GM23338 (cell line): ENCODE measurements at regions not wholly inside any gene's neighbourhood (a gene's known extent, or its start where the extent isn't known, plus 50 kb on each side); places are given as distances from the start of the nearest gene placed in this dataset.

Experiments used
- ATAC-seq: fragments of 200-7000 bp; cut with Tn5 transposase; 3 replicates; pipeline ENCODE4 v1.9.1; 2020
- DNase-seq: peaks from one replicate; pipeline ENCODE4 v3.0.0-alpha.2; 2015; ENCODE audit warnings: low spot score
- H2AFZ ChIP-seq: fragments of 200-600 bp; sonication (generic); 2 replicates; pipeline ENCODE4 v1.8.0; 2016; ENCODE audit warnings: antibody characterized with exemption, mild to moderate bottlenecking, moderate library complexity
- H3F3A ChIP-seq: fragments of 200-600 bp; sonication (generic); replicated peaks from 2 replicates; pipeline ENCODE4 v1.8.0; 2017; ENCODE audit warnings: antibody characterized with exemption, mixed run types, low read depth
- H3K27ac ChIP-seq: fragments of 200-600 bp; sonication (generic); 2 replicates; pipeline ENCODE4 v1.6.1; 2016; ENCODE audit warnings: low read depth
- H3K27me3 ChIP-seq: fragments of 200-600 bp; sonication (generic); 2 replicates; pipeline ENCODE4 v1.8.0; 2016; ENCODE audit warnings: mild to moderate bottlenecking, mixed run types, moderate library complexity; ENCODE audit not compliant: insufficient read depth
- H3K36me3 ChIP-seq: fragments of 200-600 bp; sonication (generic); 2 replicates; pipeline ENCODE4 v1.8.0; 2016; ENCODE audit warnings: mild to moderate bottlenecking; ENCODE audit not compliant: insufficient read depth
- H3K4me1 ChIP-seq: fragments of 200-600 bp; sonication (generic); 2 replicates; pipeline ENCODE4 v1.8.0; 2016; ENCODE audit warnings: mild to moderate bottlenecking, moderate library complexity; ENCODE audit not compliant: insufficient read depth
- H3K4me2 ChIP-seq: fragments of 200-600 bp; sonication (generic); 2 replicates; pipeline ENCODE4 v1.7.1; 2017; ENCODE audit warnings: mixed run types
- H3K4me3 ChIP-seq: fragments of 200-600 bp; sonication (generic); 2 replicates; pipeline ENCODE4 v1.6.1; 2016; ENCODE audit warnings: mixed run types
- H3K79me2 ChIP-seq: fragments of 200-600 bp; sonication (generic); replicated peaks from 2 replicates; pipeline ENCODE4 v1.8.0; 2017; ENCODE audit warnings: mild to moderate bottlenecking; ENCODE audit not compliant: insufficient read depth
- H3K9me2 ChIP-seq: fragments of 200-600 bp; sonication (generic); 2 replicates; pipeline ENCODE4 v1.8.0; 2017; ENCODE audit not compliant: insufficient read depth
- H4K20me1 ChIP-seq: fragments of 200-600 bp; sonication (generic); replicated peaks from 2 replicates; pipeline ENCODE4 v1.8.0; 2017; ENCODE audit warnings: mild to moderate bottlenecking; ENCODE audit not compliant: insufficient read depth
- H3K27ac Mint-ChIP-seq: 2 replicates; pipeline ENCODE4 v1.8.0; 2020; ENCODE audit warnings: inconsistent platforms, mild to moderate bottlenecking, moderate library complexity, mixed read lengths
- H3K27me3 Mint-ChIP-seq: 3 replicates; pipeline ENCODE4 v1.8.0; 2022; ENCODE audit warnings: low read depth, mild to moderate bottlenecking, moderate library complexity, mixed read lengths, inconsistent platforms; ENCODE audit not compliant: insufficient read depth, poor library complexity
- H3K36me3 Mint-ChIP-seq: 3 replicates; pipeline ENCODE4 v1.8.0; 2021; ENCODE audit warnings: low read depth, mild to moderate bottlenecking, inconsistent platforms, moderate library complexity, mixed read lengths
- H3K4me1 Mint-ChIP-seq: 3 replicates; pipeline ENCODE4 v1.8.0; 2020; ENCODE audit warnings: mild to moderate bottlenecking, inconsistent platforms, mixed read lengths
- H3K4me3 Mint-ChIP-seq: 3 replicates; pipeline ENCODE4 v1.8.0; 2021; ENCODE audit warnings: moderate library complexity, mild to moderate bottlenecking, inconsistent platforms, mixed read lengths
- H3K9me3 Mint-ChIP-seq: 3 replicates; pipeline ENCODE4 v1.8.0; 2020; ENCODE audit warnings: moderate library complexity, mild to moderate bottlenecking, inconsistent platforms, mixed read lengths
- CREB1 ChIP-seq: fragments of 250-450 bp; sonication (Bioruptor Pico); IDR thresholded peaks from 2 replicates; pipeline ENCODE4 v1.5.0; 2020; ENCODE audit warnings: low read depth, mild to moderate bottlenecking, moderate library complexity
- CTCF ChIP-seq, 2 experiments: fragments of 200-600 bp in 1 of 2; sonication (generic) in 1 of 2; conservative IDR thresholded peaks; 2 replicates each; pipeline versions ENCODE4 v1.5.1 to v1.6.1; 2016 to 2017; ENCODE audit warnings: antibody characterized with exemption in 2 of 2, low read depth in 2 of 2, mild to moderate bottlenecking in 2 of 2, moderate library complexity in 1 of 2
- ETS1 ChIP-seq: IDR thresholded peaks from 2 replicates; pipeline ENCODE4 v1.6.1; 2016; ENCODE audit warnings: antibody characterized with exemption
- EZH2 ChIP-seq: fragments of 200-600 bp; sonication (generic); IDR thresholded peaks from one replicate; pipeline ENCODE4 v1.8.0; 2017; ENCODE audit warnings: antibody characterized with exemption, mild to moderate bottlenecking, low read depth; ENCODE audit not compliant: unreplicated experiment
- EZH2phosphoT487 ChIP-seq: fragments of 200-600 bp; sonication (generic); IDR thresholded peaks from one replicate; pipeline ENCODE4 v1.8.1; 2018; ENCODE audit warnings: antibody characterized with exemption; ENCODE audit not compliant: unreplicated experiment
- JUNB ChIP-seq: IDR thresholded peaks from one replicate; pipeline ENCODE4 v1.6.1; 2016; ENCODE audit warnings: antibody characterized with exemption; ENCODE audit not compliant: unreplicated experiment
- NANOG ChIP-seq: IDR thresholded peaks from 2 replicates; pipeline ENCODE4 v1.6.1; 2016; ENCODE audit warnings: antibody characterized with exemption, borderline replicate concordance
- POLR2AphosphoS5 ChIP-seq: IDR thresholded peaks from 2 replicates; pipeline ENCODE4 v1.6.1; 2016; ENCODE audit warnings: antibody characterized with exemption, low read depth
- REST ChIP-seq: IDR thresholded peaks from one replicate; pipeline ENCODE4 v1.6.1; 2018; ENCODE audit warnings: antibody characterized with exemption; ENCODE audit not compliant: unreplicated experiment
- STAT1 ChIP-seq: IDR thresholded peaks from one replicate; pipeline ENCODE4 v1.6.1; 2016; ENCODE audit warnings: antibody characterized with exemption; ENCODE audit not compliant: unreplicated experiment
- ZNF114 ChIP-seq: fragments of 250-450 bp; sonication (Bioruptor Pico); IDR thresholded peaks from 2 replicates; pipeline ENCODE4 v1.5.0; 2020; ENCODE audit warnings: mild to moderate bottlenecking, moderate library complexity
- ZNF331 ChIP-seq: fragments of 250-450 bp; sonication (Bioruptor Pico); IDR thresholded peaks from 2 replicates; pipeline ENCODE4 v1.5.0; 2020; ENCODE audit warnings: low read depth, mild to moderate bottlenecking, moderate library complexity
- ZNF462 ChIP-seq: fragments of 250-450 bp; sonication (Bioruptor Pico); IDR thresholded peaks from 2 replicates; pipeline ENCODE4 v1.5.0; 2020; ENCODE audit warnings: mild to moderate bottlenecking, moderate library complexity

GRCh38 chr2:84204995-84205394 is 254.1 kb downstream of the SUCLG1 start:
- H3K9me3 Mint-ChIP-seq: peaks cover 2% of the 10 kb centered on the region; the same call in 1 of the 3 replicates
- Histone ChIP-seq H3K4me3 (no peak overlapping the region), H3K27me3 (no peaks in the 10 kb centered on the region), H2AFZ (no peak overlapping the region), H3K27ac (no peak overlapping the region), H3K79me2 (no peaks in the 10 kb centered on the region), H3K36me3 (no peaks in the 10 kb centered on the region), H4K20me1 (no peaks in the 10 kb centered on the region), H3F3A (no peaks in the 10 kb centered on the region), H3K9me2 (no peaks in the 10 kb centered on the region; the same call in 1 of the 2 replicates), H3K4me2 (no peak overlapping the region), H3K4me1 (peaks cover 17% of the 10 kb centered on the region)
- peaks cover 4% of the 10 kb centered on the region for H3K4me1 Mint-ChIP-seq
- H3K27me3 Mint-ChIP-seq: no peaks in the 10 kb centered on the region
- H3K4me3 Mint-ChIP-seq: no peak overlapping the region
- H3K27ac Mint-ChIP-seq: no peak overlapping the region
- DNase-seq (no peak), ATAC-seq (no peak)
- no peaks in the 10 kb centered on the region for H3K36me3 Mint-ChIP-seq
- TF ChIP-seq ZNF114 (no peak), EZH2phosphoT487 (no peak), REST (no peak), POLR2AphosphoS5 (no peak), STAT1 (no peak), CREB1 (no peak), EZH2 (no peak), CTCF (conservative IDR thresholded peaks at IDR 0.05; ENCODE audit: low read depth in 2 of 2) (no peak), NANOG (no peak), JUNB (no peak), ZNF331 (no peak), ZNF462 (CRISPR knock-in tag) (no peak), ETS1 (no peak)
